ENCODE measurements at regions not wholly inside any gene's neighbourhood (a gene's known extent, or its start where the extent isn't known, plus 50 kb on each side); places are given as distances from the start of the nearest gene placed in this dataset.
A peak's percentile ranks its signal among the peaks of the same experiment; 100 is the strongest.

DNA sequence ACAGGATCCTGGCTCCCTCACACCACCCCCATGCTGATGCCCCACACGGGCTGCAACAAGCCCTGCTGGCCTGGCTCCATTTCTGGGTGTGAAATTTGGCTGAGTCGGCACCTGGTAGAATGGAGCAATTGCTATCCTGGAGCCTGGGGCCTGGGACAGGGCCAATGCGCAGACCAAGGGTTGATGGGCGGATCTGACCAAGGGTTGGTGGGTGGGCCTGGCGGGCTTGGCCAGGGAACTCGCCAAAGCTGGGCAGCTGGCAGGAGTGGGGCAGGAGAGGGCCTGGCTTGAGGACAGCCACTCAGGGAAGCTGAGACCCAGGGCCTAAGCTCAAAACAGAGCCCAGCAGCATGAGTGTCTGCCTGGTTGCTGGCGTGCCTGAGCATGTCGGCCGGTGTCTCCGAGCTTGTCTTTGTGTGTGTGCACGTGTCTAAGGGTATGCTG, 70.9 kb upstream of the POU3F1 start:
- DNase-seq (ENCODE audit: low spot score) (no peak), ATAC-seq (ENCODE audit: insufficient number of reproducible peaks, low FRiP score, low read depth) (no peak)
- H3K36me3 ChIP-seq, result no peaks in the 10 kb centered on the region
- no peaks in the 10 kb centered on the region for H3K27me3 ChIP-seq (replicated peaks; ENCODE audit: insufficient read depth)
- H3K27ac ChIP-seq, result no peak overlapping the region
- H3K4me3 ChIP-seq, result no peak overlapping the region
- H3K4me1 ChIP-seq (ENCODE audit: control insufficient read depth in 1 of 2, low read depth in 2 of 2), result peaks cover 3 to 15% of the 10 kb centered on the region in 2 donors
- no peaks in the 10 kb centered on the region for H3K9me3 ChIP-seq
- TF ChIP-seq, protein P1, sequence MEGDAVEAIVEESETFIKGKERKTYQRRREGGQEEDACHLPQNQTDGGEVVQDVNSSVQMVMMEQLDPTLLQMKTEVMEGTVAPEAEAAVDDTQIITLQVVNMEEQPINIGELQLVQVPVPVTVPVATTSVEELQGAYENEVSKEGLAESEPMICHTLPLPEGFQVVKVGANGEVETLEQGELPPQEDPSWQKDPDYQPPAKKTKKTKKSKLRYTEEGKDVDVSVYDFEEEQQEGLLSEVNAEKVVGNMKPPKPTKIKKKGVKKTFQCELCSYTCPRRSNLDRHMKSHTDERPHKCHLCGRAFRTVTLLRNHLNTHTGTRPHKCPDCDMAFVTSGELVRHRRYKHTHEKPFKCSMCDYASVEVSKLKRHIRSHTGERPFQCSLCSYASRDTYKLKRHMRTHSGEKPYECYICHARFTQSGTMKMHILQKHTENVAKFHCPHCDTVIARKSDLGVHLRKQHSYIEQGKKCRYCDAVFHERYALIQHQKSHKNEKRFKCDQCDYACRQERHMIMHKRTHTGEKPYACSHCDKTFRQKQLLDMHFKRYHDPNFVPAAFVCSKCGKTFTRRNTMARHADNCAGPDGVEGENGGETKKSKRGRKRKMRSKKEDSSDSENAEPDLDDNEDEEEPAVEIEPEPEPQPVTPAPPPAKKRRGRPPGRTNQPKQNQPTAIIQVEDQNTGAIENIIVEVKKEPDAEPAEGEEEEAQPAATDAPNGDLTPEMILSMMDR (IDR thresholded peaks at IDR 0.05), result no peak

DNA sequence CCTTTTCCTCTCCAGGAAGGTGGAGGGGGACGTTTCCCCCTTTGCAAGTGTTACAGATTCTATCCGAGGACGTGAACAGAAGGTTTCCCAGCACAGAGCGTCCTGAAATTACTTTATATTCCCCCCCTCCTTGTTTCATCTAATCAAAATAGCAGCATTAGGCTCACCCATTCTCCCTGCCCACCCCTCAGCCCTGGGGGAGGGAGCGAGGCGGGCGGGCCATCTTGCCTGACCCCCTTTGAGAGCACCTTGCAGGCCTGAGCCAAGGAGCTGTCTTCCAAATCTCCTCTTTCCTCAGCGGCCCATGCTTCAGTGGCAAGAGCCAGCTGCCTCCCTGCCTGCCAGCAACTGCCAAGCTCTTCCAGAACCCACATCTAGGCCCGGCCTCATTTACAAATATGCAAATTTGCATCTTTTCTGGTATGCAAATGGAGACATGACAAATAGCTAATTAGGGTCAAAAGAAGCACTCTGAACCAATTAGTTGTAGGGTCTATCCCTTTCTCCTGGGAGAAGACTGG, 69.1 kb upstream of the POU3F1 start:
- Histone ChIP-seq H3K4me3 (no peak overlapping the region), H3K27ac (no peak overlapping the region), H3K27me3 (replicated peaks; ENCODE audit: insufficient read depth) (no peaks in the 10 kb centered on the region), H3K9me3 (no peaks in the 10 kb centered on the region), H3K36me3 (no peaks in the 10 kb centered on the region), H3K4me1 (ENCODE audit: control insufficient read depth in 1 of 2, low read depth in 2 of 2) (peaks cover 3 to 15% of the 10 kb centered on the region in 2 donors)
- no peak for DNase-seq (ENCODE audit: low spot score)
- TF ChIP-seq, protein P1 (IDR thresholded peaks at IDR 0.05), result no peak
- ATAC-seq (ENCODE audit: insufficient number of reproducible peaks, low FRiP score, low read depth), result no peak

DNA sequence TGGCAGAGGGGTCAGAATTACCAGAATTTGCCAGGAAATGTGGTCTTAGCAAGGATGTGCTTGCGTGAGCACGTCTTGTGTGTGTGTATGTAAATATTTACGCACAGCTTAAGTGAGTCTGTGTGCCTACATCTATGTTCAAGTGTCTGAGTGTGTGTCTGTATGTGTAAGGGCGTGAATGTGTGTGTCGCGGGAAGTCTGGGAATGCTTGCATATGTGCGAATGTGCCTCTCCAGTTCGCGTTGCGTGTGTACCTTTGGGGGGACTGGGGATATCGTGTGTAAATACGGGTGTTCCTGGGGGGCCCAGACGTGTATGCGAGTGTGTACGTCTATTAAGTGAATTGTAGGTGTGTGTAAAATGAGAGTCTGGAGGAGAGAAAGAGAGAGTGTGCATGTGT, 68.6 kb upstream of the POU3F1 start:
- no peak overlapping the region for H3K4me3 ChIP-seq
- no peaks in the 10 kb centered on the region for H3K36me3 ChIP-seq
- H3K4me1 ChIP-seq (ENCODE audit: control insufficient read depth in 1 of 2, low read depth in 2 of 2), result peaks cover 3 to 15% of the 10 kb centered on the region in 2 donors
- H3K9me3 ChIP-seq, result peaks cover 2% of the 10 kb centered on the region
- peak overlapping the region; percentile 21 to 38 for H3K27ac ChIP-seq
- ATAC-seq (ENCODE audit: insufficient number of reproducible peaks, low FRiP score, low read depth), result no peak
- no peaks in the 10 kb centered on the region for H3K27me3 ChIP-seq (replicated peaks; ENCODE audit: insufficient read depth)
- DNase-seq (ENCODE audit: low spot score), result no peak
- TF ChIP-seq, protein P1 (IDR thresholded peaks at IDR 0.05), result no peak

DNA sequence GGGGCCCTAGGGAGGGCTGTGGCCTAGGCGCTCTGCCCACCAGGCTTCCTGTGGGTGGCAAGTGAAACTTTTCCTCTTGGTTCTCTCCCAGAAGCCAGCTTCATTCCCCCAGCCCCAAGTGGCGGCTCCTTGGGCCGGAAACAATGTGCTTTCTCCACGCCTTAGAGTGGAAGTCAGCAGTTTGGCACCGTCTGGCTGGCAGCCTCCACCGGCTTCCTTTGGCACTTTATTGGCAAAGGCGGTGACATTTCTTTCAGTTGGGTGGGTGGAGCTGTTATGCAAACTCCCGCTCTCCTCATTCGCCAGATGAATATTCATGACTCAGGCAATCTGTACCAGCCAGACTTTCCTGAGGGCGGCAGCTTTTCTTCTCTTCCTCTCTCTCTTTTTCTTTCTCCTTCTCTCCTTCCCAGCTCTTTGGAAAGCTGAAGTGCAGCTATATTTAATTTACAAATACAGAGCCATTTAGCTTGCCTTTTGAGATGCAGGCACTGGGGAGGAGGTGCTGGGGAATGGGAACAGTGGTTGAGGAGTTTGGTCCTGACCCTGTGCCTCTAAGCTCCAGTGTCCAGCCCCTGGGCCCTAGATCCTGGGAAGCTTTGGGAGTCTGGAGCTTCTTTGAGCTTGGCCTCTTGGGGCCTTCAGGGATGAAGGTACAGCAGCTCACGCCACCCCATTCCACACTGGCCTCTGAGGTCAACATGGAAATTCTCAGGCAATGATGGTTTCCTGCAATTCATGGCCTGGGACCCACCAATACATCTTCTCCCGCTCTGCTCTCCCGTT, 67.8 kb upstream of the POU3F1 start:
- ATAC-seq (ENCODE audit: insufficient number of reproducible peaks, low FRiP score, low read depth) (peak; percentile 89), DNase-seq (ENCODE audit: low spot score) (peak; percentile 29)
- peak overlapping the region; percentile 48 to 57 for H3K27ac ChIP-seq
- TF ChIP-seq, protein P1 (IDR thresholded peaks at IDR 0.05), result no peak
- peaks cover 3 to 15% of the 10 kb centered on the region in 2 donors for H3K4me1 ChIP-seq (ENCODE audit: control insufficient read depth in 1 of 2, low read depth in 2 of 2)
- H3K9me3 ChIP-seq, result peaks cover 3% of the 10 kb centered on the region
- no peak overlapping the region for H3K4me3 ChIP-seq
- no peaks in the 10 kb centered on the region for H3K27me3 ChIP-seq (replicated peaks; ENCODE audit: insufficient read depth)
- no peaks in the 10 kb centered on the region for H3K36me3 ChIP-seq

DNA sequence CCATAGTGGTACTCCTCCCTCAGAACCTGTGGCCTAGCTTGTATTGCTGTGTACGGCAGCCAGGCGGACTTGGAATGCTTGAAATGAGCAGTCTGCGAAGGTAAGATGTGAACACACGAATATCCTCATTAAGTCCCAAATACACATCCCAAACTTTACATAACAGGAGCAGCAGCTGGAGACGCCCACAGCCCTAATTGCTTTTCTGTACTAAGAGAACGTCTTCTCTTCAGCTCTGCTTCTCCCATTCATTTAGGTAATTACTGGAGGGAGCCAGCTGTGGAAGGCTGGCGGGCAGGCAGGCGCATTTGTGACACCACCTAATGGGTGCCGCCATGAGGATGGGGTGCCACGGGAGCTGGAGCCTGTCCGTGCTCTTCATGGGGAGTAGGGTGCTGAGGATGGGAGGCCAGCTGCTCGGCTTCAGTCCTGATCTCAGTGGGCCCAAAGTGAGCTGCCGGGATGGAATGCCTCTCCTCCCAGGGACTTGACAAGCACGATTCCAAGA, 66.6 kb upstream of the POU3F1 start:
- Histone ChIP-seq H3K4me3 (no peak overlapping the region), H3K9me3 (peaks cover 3% of the 10 kb centered on the region), H3K27ac (no peak overlapping the region), H3K27me3 (replicated peaks; ENCODE audit: insufficient read depth) (no peaks in the 10 kb centered on the region), H3K36me3 (no peaks in the 10 kb centered on the region), H3K4me1 (ENCODE audit: control insufficient read depth in 1 of 2, low read depth in 2 of 2) (peaks cover 3 to 15% of the 10 kb centered on the region in 2 donors)
- DNase-seq (ENCODE audit: low spot score) (no peak), ATAC-seq (ENCODE audit: insufficient number of reproducible peaks, low FRiP score, low read depth) (no peak)
- TF ChIP-seq, protein P1 (IDR thresholded peaks at IDR 0.05), result no peak

Measured in thoracic aorta (tissue), 2 donors.